Smooth muscle cell (in vitro differentiated cells): ENCODE measurements at regions not wholly inside any gene's neighbourhood (a gene's known extent, or its start where the extent isn't known, plus 50 kb on each side); places are given as distances from the start of the nearest gene placed in this dataset.
A peak's percentile ranks its signal among the peaks of the same experiment; 100 is the strongest.

Experiments used
- DNase-seq: peaks from one replicate; lab custom pipeline; 2025; ENCODE audit not compliant: unreplicated experiment; lab: John Stamatoyannopoulos, UW
- H2AFZ ChIP-seq: fragments of 200-600 bp; sonication (generic); 2 replicates; pipeline ENCODE4 v1.6.0; 2016; ENCODE audit warnings: antibody characterized with exemption, low read depth, mild to moderate bottlenecking
- H3F3A ChIP-seq: fragments of 200-600 bp; sonication (generic); 2 replicates; pipeline ENCODE4 v1.6.0; 2017; ENCODE audit warnings: antibody characterized with exemption, low read depth
- H3K27ac ChIP-seq: fragments of 200-600 bp; sonication (generic); 2 replicates; pipeline ENCODE4 v1.5.1; 2016; ENCODE audit warnings: low read depth, mild to moderate bottlenecking
- H3K27me3 ChIP-seq: fragments of 200-600 bp; sonication (generic); 2 replicates; pipeline ENCODE4 v1.6.1; 2016; ENCODE audit warnings: low read depth, mild to moderate bottlenecking
- H3K36me3 ChIP-seq: fragments of 200-600 bp; sonication (generic); 2 replicates; pipeline ENCODE4 v1.5.1; 2016; ENCODE audit warnings: low read depth
- H3K4me1 ChIP-seq: fragments of 200-600 bp; sonication (generic); 2 replicates; pipeline ENCODE4 v1.5.1; 2016; ENCODE audit warnings: low read depth
- H3K4me2 ChIP-seq: fragments of 200-600 bp; sonication (generic); 2 replicates; pipeline ENCODE4 v1.6.0; 2016; ENCODE audit warnings: mild to moderate bottlenecking
- H3K4me3 ChIP-seq: fragments of 200-600 bp; sonication (generic); 2 replicates; pipeline ENCODE4 v1.5.1; 2016; ENCODE audit warnings: mild to moderate bottlenecking
- H3K79me2 ChIP-seq: fragments of 200-600 bp; sonication (generic); 2 replicates; pipeline ENCODE4 v1.6.0; 2016; ENCODE audit warnings: low read depth, mild to moderate bottlenecking
- H3K9ac ChIP-seq: fragments of 200-600 bp; sonication (generic); 2 replicates; pipeline ENCODE4 v1.6.0; 2016; ENCODE audit warnings: low read depth
- H3K9me3 ChIP-seq: fragments of 200-600 bp; sonication (generic); replicated peaks from 2 replicates; pipeline ENCODE4 v1.5.1; 2016; ENCODE audit warnings: low read depth
- H4K20me1 ChIP-seq: fragments of 200-600 bp; sonication (generic); 2 replicates; pipeline ENCODE4 v1.6.0; 2016; ENCODE audit warnings: low read depth
- WGBS: methylation state at CpG from one replicate; pipeline ENCODE4 v1.1.7; 2016; ENCODE audit warnings: low lambda C conversion rate; 5-methylcytosine and 5-hydroxymethylcytosine counted together
- TF ChIP-seq, protein P1 (sequence below): fragments of 200-600 bp; sonication (generic); IDR thresholded peaks from 2 replicates; pipeline ENCODE4 v1.5.1; 2017; ENCODE audit warnings: borderline replicate concordance, mild to moderate bottlenecking, antibody characterized with exemption; ENCODE audit not compliant: insufficient read depth, poor library complexity, severe bottlenecking

DNA sequence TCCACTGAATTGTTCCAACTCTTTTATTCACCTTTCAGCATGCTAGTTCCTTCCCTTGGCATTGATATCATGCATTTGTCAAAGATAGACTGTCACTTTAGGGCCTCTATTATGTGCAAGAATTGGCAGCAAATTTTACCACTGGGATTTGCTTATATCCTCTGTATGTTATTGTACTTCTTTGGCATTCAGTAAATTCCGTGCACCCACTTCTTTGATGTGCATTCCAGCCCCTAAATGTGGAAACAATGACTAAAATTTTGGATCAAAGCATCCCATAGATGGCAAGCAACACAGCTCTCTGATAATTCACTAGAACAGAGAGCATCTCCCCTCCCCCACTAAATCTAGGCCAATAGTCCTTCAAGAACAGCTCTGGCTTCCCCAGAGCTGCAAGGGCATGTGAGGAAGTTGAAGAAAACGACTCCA lies 399.0 kb upstream of the HNRNPA3 start:
- H3K36me3 ChIP-seq, result no peaks in the 10 kb centered on the region
- no peaks in the 10 kb centered on the region for H4K20me1 ChIP-seq
- no peak for DNase-seq
- H3K27me3 ChIP-seq, result no peaks in the 10 kb centered on the region
- no peak overlapping the region for H2AFZ ChIP-seq
- no peak overlapping the region for H3K9ac ChIP-seq
- no peaks in the 10 kb centered on the region for H3F3A ChIP-seq
- H3K4me1 ChIP-seq, result peaks cover 4% of the 10 kb centered on the region
- TF ChIP-seq, protein P1, sequence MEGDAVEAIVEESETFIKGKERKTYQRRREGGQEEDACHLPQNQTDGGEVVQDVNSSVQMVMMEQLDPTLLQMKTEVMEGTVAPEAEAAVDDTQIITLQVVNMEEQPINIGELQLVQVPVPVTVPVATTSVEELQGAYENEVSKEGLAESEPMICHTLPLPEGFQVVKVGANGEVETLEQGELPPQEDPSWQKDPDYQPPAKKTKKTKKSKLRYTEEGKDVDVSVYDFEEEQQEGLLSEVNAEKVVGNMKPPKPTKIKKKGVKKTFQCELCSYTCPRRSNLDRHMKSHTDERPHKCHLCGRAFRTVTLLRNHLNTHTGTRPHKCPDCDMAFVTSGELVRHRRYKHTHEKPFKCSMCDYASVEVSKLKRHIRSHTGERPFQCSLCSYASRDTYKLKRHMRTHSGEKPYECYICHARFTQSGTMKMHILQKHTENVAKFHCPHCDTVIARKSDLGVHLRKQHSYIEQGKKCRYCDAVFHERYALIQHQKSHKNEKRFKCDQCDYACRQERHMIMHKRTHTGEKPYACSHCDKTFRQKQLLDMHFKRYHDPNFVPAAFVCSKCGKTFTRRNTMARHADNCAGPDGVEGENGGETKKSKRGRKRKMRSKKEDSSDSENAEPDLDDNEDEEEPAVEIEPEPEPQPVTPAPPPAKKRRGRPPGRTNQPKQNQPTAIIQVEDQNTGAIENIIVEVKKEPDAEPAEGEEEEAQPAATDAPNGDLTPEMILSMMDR, result no peak
- no peak overlapping the region for H3K4me3 ChIP-seq
- H3K79me2 ChIP-seq, result no peaks in the 10 kb centered on the region
- no peak overlapping the region for H3K27ac ChIP-seq
- no peaks in the 10 kb centered on the region for H3K9me3 ChIP-seq
- WGBS, result 40% methylated on average over 2 of the region's 2 CpGs
- no peak overlapping the region for H3K4me2 ChIP-seq

DNA sequence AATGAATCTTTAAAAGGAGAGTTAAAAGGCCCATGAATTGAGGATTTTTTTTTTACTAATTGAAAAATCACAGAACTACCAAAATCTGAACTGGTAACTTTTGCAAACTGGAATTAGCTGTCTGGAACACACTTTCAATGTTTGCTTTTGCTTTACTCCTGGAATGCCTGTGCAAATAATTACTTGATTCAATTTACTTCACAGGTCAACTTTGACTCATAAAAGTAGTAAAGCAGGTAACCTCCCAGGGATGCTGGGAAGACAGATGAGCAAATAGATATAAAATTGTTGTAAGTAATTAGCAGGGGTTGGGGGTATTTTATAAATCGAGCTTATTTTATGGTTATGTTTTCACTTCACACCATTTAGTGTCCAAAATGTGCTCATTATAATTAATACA lies 398.3 kb upstream of the HNRNPA3 start:
- no peak for DNase-seq
- Histone ChIP-seq H3K79me2 (no peaks in the 10 kb centered on the region), H4K20me1 (no peaks in the 10 kb centered on the region), H2AFZ (no peak overlapping the region), H3K9ac (no peak overlapping the region), H3K9me3 (no peaks in the 10 kb centered on the region), H3K36me3 (no peaks in the 10 kb centered on the region), H3K4me2 (no peak overlapping the region), H3K27me3 (no peaks in the 10 kb centered on the region), H3K27ac (no peak overlapping the region), H3K4me1 (peaks cover 10% of the 10 kb centered on the region), H3K4me3 (no peak overlapping the region), H3F3A (no peaks in the 10 kb centered on the region)
- 18% methylated on average over 1 of the region's 1 CpG for WGBS
- TF ChIP-seq, protein P1, result no peak

DNA sequence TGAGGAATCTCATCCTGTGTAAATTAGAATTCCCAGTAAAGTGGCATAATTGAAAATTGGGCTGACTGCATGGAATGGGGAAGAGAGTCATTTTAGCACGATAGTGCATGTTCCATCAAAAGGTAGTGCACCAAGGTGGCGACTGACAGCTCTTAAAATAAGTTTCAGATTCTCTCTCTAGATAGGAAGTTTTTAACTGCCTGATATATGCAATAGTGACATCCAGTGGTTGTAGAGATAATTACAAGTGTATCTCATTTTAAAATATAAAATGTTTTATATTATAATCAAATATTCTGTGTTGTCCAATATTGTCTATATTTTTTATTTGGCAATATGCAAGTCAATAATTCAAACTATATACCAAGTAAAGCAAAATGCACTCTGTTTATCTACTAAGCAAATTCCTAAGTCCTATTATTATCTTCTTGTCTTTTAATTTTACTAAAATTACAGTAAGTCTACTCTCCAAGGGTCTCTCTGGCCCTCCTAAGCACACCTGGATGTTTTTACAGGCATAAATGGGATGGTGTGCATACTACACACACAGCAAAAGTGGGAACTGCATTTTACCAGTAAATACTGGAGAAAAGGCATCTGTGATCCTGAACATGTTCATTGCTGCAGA lies 397.7 kb upstream of the HNRNPA3 start:
- Histone ChIP-seq H3K36me3 (no peaks in the 10 kb centered on the region), H3K9me3 (no peaks in the 10 kb centered on the region), H3K27me3 (no peaks in the 10 kb centered on the region), H3F3A (no peaks in the 10 kb centered on the region), H3K4me2 (no peak overlapping the region), H3K4me3 (no peak overlapping the region), H3K27ac (no peak overlapping the region), H3K79me2 (no peaks in the 10 kb centered on the region), H4K20me1 (no peaks in the 10 kb centered on the region), H3K4me1 (peaks cover 10% of the 10 kb centered on the region), H3K9ac (no peak overlapping the region), H2AFZ (no peak overlapping the region)
- no peak for DNase-seq
- 11% methylated on average over 2 of the region's 2 CpGs for WGBS
- TF ChIP-seq, protein P1, result peak; percentile 61

DNA sequence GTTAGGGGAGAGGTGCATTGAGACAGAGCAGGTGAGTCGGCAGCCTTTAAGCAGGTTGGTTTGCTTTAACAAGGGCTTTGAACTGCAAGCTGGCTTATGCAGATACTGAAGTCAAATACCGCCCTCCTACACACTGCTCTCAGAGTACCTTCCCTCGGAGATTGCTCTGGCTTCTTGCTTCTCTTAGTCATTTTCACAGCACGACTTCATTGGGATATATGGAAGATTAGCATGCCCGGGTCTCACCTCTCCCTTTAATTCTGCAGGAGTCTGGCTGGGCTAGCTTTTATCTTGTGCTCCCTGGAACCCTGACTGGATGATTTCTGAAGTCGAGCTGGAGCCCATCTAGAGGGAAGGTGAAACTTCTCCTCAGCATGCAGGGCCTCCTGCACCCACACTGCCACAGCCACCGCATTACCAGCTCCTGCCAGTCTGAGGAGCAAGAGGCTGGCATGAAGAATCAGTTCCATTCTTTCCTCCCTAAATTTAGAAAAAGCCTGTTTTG lies 395.5 kb upstream of the HNRNPA3 start:
- H3K4me1 ChIP-seq, result peaks cover 10% of the 10 kb centered on the region
- H2AFZ ChIP-seq, result no peak overlapping the region
- no peak overlapping the region for H3K27ac ChIP-seq
- no peaks in the 10 kb centered on the region for H4K20me1 ChIP-seq
- no peaks in the 10 kb centered on the region for H3K79me2 ChIP-seq
- H3K9ac ChIP-seq, result no peak overlapping the region
- TF ChIP-seq, protein P1, result no peak
- no peaks in the 10 kb centered on the region for H3F3A ChIP-seq
- DNase-seq, result no peak
- H3K9me3 ChIP-seq, result no peaks in the 10 kb centered on the region
- 37% methylated on average over 7 of the region's 7 CpGs for WGBS
- no peaks in the 10 kb centered on the region for H3K27me3 ChIP-seq
- no peak overlapping the region for H3K4me3 ChIP-seq
- H3K36me3 ChIP-seq, result no peaks in the 10 kb centered on the region
- H3K4me2 ChIP-seq, result no peak overlapping the region
